Right lobe of liver (tissue), 4 donors: ENCODE measurements at regions not wholly inside any gene's neighbourhood (a gene's known extent, or its start where the extent isn't known, plus 50 kb on each side); places are given as distances from the start of the nearest gene placed in this dataset.

ENCODE experiments used
- CTCF ChIP-seq, 4 donors: fragments of 200-600 bp in 3 of 4; fragments of 450-650 bp in 1 of 4; IDR thresholded peaks; one replicate each; pipeline versions ENCODE4 v1.5.1 to v1.8.0; 2016 to 2022; ENCODE audit warnings: antibody characterized with exemption in 4 of 4, mild to moderate bottlenecking in 2 of 4
- POLR2A ChIP-seq: fragments of 450-650 bp; IDR thresholded peaks from one replicate; pipeline ENCODE4 v1.6.1; 2017; ENCODE audit warnings: antibody characterized with exemption, mild to moderate bottlenecking
- donor health status: DM: no; HTN: no; CAD: no.
- donor health status: DM: no; HTN: no; CAD: no.
- donor health status: DM: no; HTN: yes; CAD: no.

- no peak for TF ChIP-seq POLR2A
- no peak for TF ChIP-seq CTCF (IDR thresholded peaks at IDR 0.05)
Measured at GRCh38 chr5:25358919-25359318, 714.1 kb upstream of the CDH10 start.
